ENCODE measurements at regions not wholly inside any gene's neighbourhood (a gene's known extent, or its start where the extent isn't known, plus 50 kb on each side); places are given as distances from the start of the nearest gene placed in this dataset.

DNA sequence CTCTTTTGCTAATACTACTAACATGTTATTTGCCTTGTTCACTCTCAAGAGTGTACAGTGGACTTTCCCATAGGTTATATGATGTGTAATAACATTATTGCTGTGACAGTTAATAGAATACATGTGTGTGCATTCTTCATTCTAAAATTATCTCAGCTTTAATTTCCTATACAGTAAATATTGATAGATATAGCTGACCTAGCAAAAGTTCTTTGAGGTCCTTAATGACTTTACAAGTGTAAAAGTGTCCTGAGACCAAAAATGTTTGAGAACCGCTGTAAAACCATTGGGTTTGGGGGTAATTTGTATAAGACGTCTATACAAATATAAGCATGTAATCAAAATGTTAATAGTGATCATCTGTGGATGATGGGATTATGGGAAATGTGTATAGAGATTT, 469.5 kb upstream of the PROK2 start:
- Histone ChIP-seq H4K5ac (ENCODE audit: low read depth, low read length) (no peak overlapping the region), H2AK5ac (ENCODE audit: low read depth, low read length) (no peak overlapping the region), H3K36me3 (ENCODE audit: control insufficient read depth, insufficient read depth, low read length) (no peaks in the 10 kb centered on the region), H4K8ac (ENCODE audit: low read depth in 2 of 2, low read length in 2 of 2) (no peak overlapping the region), H3K4me2 (ENCODE audit: low read depth, low read length) (no peak overlapping the region), H3K4me1 (ENCODE audit: control insufficient read depth, insufficient read depth, low read length) (peaks cover 4% of the 10 kb centered on the region; the same call in 1 of the 2 replicates), H3K79me1 (ENCODE audit: low read depth in 1 of 2, low read length in 2 of 2) (no peaks in the 10 kb centered on the region), H2BK5ac (ENCODE audit: low read depth, low read length, poor library complexity, severe bottlenecking) (no peak overlapping the region), H2BK20ac (ENCODE audit: low read depth, low read length) (no peak overlapping the region), H3K9me3 (ENCODE audit: control insufficient read depth, insufficient read depth, low read length) (no peaks in the 10 kb centered on the region), H3K23ac (ENCODE audit: low read depth, low read length) (no peak overlapping the region), H3K4ac (ENCODE audit: low read depth, low read length) (no peak overlapping the region), H4K91ac (ENCODE audit: insufficient read depth, low read depth, low read length) (no peak overlapping the region), H3K27me3 (ENCODE audit: control insufficient read depth, insufficient read depth, low read length) (peaks cover 42% of the 10 kb centered on the region), H2AFZ (replicated peaks; ENCODE audit: low read length, poor library complexity) (no peak overlapping the region), H3K27ac (ENCODE audit: insufficient read depth, low read length) (no peak overlapping the region), H2BK120ac (ENCODE audit: low read depth, low read length) (no peak overlapping the region), H2AK9ac (replicated peaks; ENCODE audit: low read depth, low read length, poor library complexity) (no peak overlapping the region), H3K4me3 (ENCODE audit: insufficient read depth, low read depth, low read length) (no peak overlapping the region), H3K56ac (ENCODE audit: extremely low read depth, insufficient read depth, low read length) (no peak overlapping the region), H3K9me1 (ENCODE audit: insufficient read depth, low read length) (no peaks in the 10 kb centered on the region), H3K18ac (ENCODE audit: low read depth, low read length) (no peak overlapping the region), H3K9ac (ENCODE audit: low read depth, low read length) (no peak overlapping the region), H2BK15ac (ENCODE audit: low read depth, low read length) (no peak overlapping the region), H3K14ac (replicated peaks; ENCODE audit: low read depth, low read length) (no peak overlapping the region), H4K20me1 (ENCODE audit: insufficient read depth, low read length) (no peaks in the 10 kb centered on the region)
- DNase-seq (no peak), ATAC-seq (ENCODE audit: low read depth) (no peak)
- dilution Hi-C loops (cut with HindIII; ENCODE audit: low sequenced_read_pairs, unreplicated experiment): no loop called here
- no CpG with 5 or more reads among the region's 2 CpGs for WGBS, 2 experiments (ENCODE audit: extremely low coverage in 2 of 2, insufficient read length in 1 of 2)
- intact Hi-C loops (cut with micrococcal nuclease): no loop called here
- BruUV-seq (replicated peaks): no TSS peak
- TF ChIP-seq MAFK (IDR thresholded peaks at IDR 0.05; ENCODE audit: low read depth, low read length) (peak; percentile 39; the same call in 1 of the 2 replicates), SMC3 (IDR thresholded peaks at IDR 0.05; ENCODE audit: low read depth, low read length) (no peak)
- in situ Hi-C loops (cut with MboI; ENCODE audit: low sequenced_read_pairs): no loop called here
- CTCF ChIA-PET: no interaction called here
- POLR2A ChIA-PET (ENCODE audit: unreplicated experiment): no interaction called here

Measured in IMR-90 (cell line).